Lower lobe of right lung (tissue), 2 donors: ENCODE measurements at regions not wholly inside any gene's neighbourhood (a gene's known extent, or its start where the extent isn't known, plus 50 kb on each side); places are given as distances from the start of the nearest gene placed in this dataset.

Experiments used
- ATAC-seq, 2 donors: fragments of 200-7000 bp; cut with Tn5 transposase; one replicate each; pipeline ENCODE4 v1.9.1; 2020 to 2022; ENCODE audit warnings: mild to moderate bottlenecking in 2 of 2, moderate library complexity in 2 of 2
- DNase-seq: peaks from one replicate; pipeline ENCODE4 v3.0.0-alpha.2; 2020
- H3K27ac ChIP-seq: fragments of 200-600 bp; one replicate; pipeline ENCODE4 v1.8.0; 2022
- H3K27me3 ChIP-seq: fragments of 200-600 bp; one replicate; pipeline ENCODE4 v1.8.0; 2022; ENCODE audit warnings: low read depth
- H3K36me3 ChIP-seq: fragments of 200-600 bp; one replicate; pipeline ENCODE4 v1.8.0; 2022; ENCODE audit warnings: mild to moderate bottlenecking
- H3K4me1 ChIP-seq: fragments of 200-600 bp; one replicate; pipeline ENCODE4 v1.8.0; 2022
- H3K4me3 ChIP-seq: fragments of 200-600 bp; one replicate; pipeline ENCODE4 v1.8.0; 2022; ENCODE audit warnings: mild to moderate bottlenecking
- H3K9me3 ChIP-seq: fragments of 200-600 bp; one replicate; pipeline ENCODE4 v1.8.0; 2022
- CTCF ChIP-seq: fragments of 200-600 bp; IDR thresholded peaks from one replicate; pipeline ENCODE4 v1.8.0; 2022; ENCODE audit warnings: antibody characterized with exemption, mild to moderate bottlenecking
- intact Hi-C: fragments of 100-400 bp; cut with DNase I; formaldehyde crosslinking; loops from one replicate; pipeline ENCODE4 v1.11.0; 2022
- donor health status: DM: no; HTN: yes; CAD: no; lungs with severe emphysema.

- H3K27ac ChIP-seq, result no peak overlapping the region
- H3K4me3 ChIP-seq, result no peak overlapping the region
- no peaks in the 10 kb centered on the region for H3K36me3 ChIP-seq
- no peaks in the 10 kb centered on the region for H3K27me3 ChIP-seq
- H3K4me1 ChIP-seq, result no peaks in the 10 kb centered on the region
- TF ChIP-seq CTCF, result no peak
- no peaks in the 10 kb centered on the region for H3K9me3 ChIP-seq
- DNase-seq (no peak), ATAC-seq (no peak)
- intact Hi-C loops, result no loop called here
Measured at GRCh38 chr5:101159006-101159405, 255.9 kb upstream of the ST8SIA4 start.

- intact Hi-C loops, result no loop called here
- Histone ChIP-seq H3K27ac (no peak overlapping the region), H3K4me3 (no peak overlapping the region), H3K36me3 (no peaks in the 10 kb centered on the region), H3K27me3 (no peaks in the 10 kb centered on the region), H3K4me1 (no peaks in the 10 kb centered on the region), H3K9me3 (no peaks in the 10 kb centered on the region)
- ATAC-seq (no peak), DNase-seq (no peak)
- TF ChIP-seq CTCF, result no peak
Measured at GRCh38 chr5:101153526-101153925, 250.4 kb upstream of the ST8SIA4 start.

- Histone ChIP-seq H3K27me3 (no peaks in the 10 kb centered on the region), H3K27ac (no peak overlapping the region), H3K4me3 (no peak overlapping the region), H3K9me3 (no peaks in the 10 kb centered on the region), H3K4me1 (no peaks in the 10 kb centered on the region), H3K36me3 (no peaks in the 10 kb centered on the region)
- no peak for TF ChIP-seq CTCF
- intact Hi-C loops, result no loop called here
- ATAC-seq, result no peak
- no peak for DNase-seq
Measured at GRCh38 chr5:101143526-101143925, 240.4 kb upstream of the ST8SIA4 start.

GRCh38 chr5:101142102-101142501, 239.0 kb upstream of the ST8SIA4 start:
- no peaks in the 10 kb centered on the region for H3K27me3 ChIP-seq
- no peak overlapping the region for H3K4me3 ChIP-seq
- H3K9me3 ChIP-seq, result no peaks in the 10 kb centered on the region
- intact Hi-C loops, result no loop called here
- no peak for ATAC-seq
- no peaks in the 10 kb centered on the region for H3K36me3 ChIP-seq
- no peak for TF ChIP-seq CTCF
- H3K27ac ChIP-seq, result no peak overlapping the region
- no peaks in the 10 kb centered on the region for H3K4me1 ChIP-seq
- DNase-seq, result no peak

- no peak for TF ChIP-seq CTCF
- no peak for ATAC-seq
Measured at GRCh38 chr5:101136454-101136853, 233.4 kb upstream of the ST8SIA4 start.

GRCh38 chr5:101123363-101123762, 220.3 kb upstream of the ST8SIA4 start:
- Histone ChIP-seq H3K27ac (no peak overlapping the region), H3K4me3 (no peak overlapping the region), H3K36me3 (no peaks in the 10 kb centered on the region), H3K4me1 (no peaks in the 10 kb centered on the region), H3K27me3 (no peaks in the 10 kb centered on the region), H3K9me3 (no peaks in the 10 kb centered on the region)
- ATAC-seq (no peak), DNase-seq (no peak)
- intact Hi-C loops, result no loop called here
- TF ChIP-seq CTCF, result no peak

More at GRCh38 chr5:101136454-101136853, 233.4 kb upstream of the ST8SIA4 start:
- Histone ChIP-seq H3K4me1 (no peaks in the 10 kb centered on the region), H3K36me3 (no peaks in the 10 kb centered on the region), H3K4me3 (no peak overlapping the region), H3K27ac (no peak overlapping the region), H3K27me3 (no peaks in the 10 kb centered on the region), H3K9me3 (no peaks in the 10 kb centered on the region)
- no peak for DNase-seq
- intact Hi-C loops, result no loop called here
